K562 (cell line): ENCODE measurements at regions not wholly inside any gene's neighbourhood (a gene's known extent, or its start where the extent isn't known, plus 50 kb on each side); places are given as distances from the start of the nearest gene placed in this dataset.

ENCODE experiments used
- SRF ChIP-seq, 2 experiments: fragments of 250-450, 450-650 bp in 1 of 2; sonication (Bioruptor Pico) in 1 of 2; sonication (generic) in 1 of 2; formaldehyde crosslinking; IDR thresholded peaks; 2 replicates each; pipeline versions ENCODE4 v1.5.0 to v1.5.1; 2020 to 2022; ENCODE audit warnings: mild to moderate bottlenecking in 1 of 2, missing genetic modification reagents in 1 of 2
- ZNF583 ChIP-seq: fragments of 250-450 bp; sonication (Bioruptor Pico); IDR thresholded peaks from 2 replicates; pipeline ENCODE4 v1.4.0; 2020

DNA sequence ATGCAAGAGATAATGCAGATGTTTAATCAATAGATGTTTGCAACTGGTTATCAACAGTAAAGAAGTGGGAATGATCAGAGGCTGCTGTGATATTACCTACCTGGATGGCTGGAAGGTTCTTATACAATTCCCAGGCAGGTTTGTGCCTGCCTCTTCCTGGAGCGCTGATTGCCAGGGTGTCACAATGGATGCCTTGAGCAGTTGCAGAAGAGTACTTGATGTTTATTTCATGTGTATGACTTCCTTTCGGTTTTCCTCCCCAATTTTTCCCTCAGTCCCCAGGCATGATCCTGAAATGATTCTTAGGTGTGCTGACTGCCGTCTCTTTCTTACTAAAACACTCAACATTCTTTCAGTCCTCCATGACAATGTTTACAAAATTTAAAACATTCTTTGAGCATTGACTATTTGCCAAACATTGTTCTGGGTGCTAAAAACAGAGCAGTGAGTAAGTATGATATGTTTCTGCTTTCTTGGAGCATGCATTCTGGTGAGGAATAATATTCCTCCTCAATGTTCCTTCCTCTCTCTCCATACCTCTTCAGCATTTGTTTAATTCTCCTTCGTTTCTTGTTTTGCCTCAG is 416.6 kb upstream of the TRIB2 start:
- no peak for TF ChIP-seq ZNF583 (CRISPR knock-in tag)
- TF ChIP-seq SRF (CRISPR knock-in tag; IDR thresholded peaks at IDR 0.05), result no peak
